Gastrocnemius medialis (tissue), 4 donors: ENCODE measurements at regions not wholly inside any gene's neighbourhood (a gene's known extent, or its start where the extent isn't known, plus 50 kb on each side); places are given as distances from the start of the nearest gene placed in this dataset.

ENCODE experiments used
- ATAC-seq, 2 donors: fragments of 150-250 bp; one replicate each; pipeline ENCODE4 v1.9.1; 2016
- DNase-seq, 2 donors: peaks; one replicate each; pipeline ENCODE4 v3.0.0-alpha.2; 2019
- H3K27ac ChIP-seq, 4 donors: fragments of 200-600 bp; sonication (generic); 1 replicate in 1 of 4; 2 replicates in 3 of 4; pipeline ENCODE4 v1.5.1; 2016 to 2018; ENCODE audit warnings: mild to moderate bottlenecking in 2 of 4, moderate library complexity in 1 of 4
- H3K27me3 ChIP-seq, 3 donors: fragments of 200-600 bp; sonication (generic) in 2 of 3; 1 replicate in 1 of 3; 2 replicates in 2 of 3; pipeline versions ENCODE4 v1.5.1 to v1.6.0; 2016 to 2019; ENCODE audit warnings: mild to moderate bottlenecking in 1 of 3, moderate library complexity in 1 of 3
- H3K36me3 ChIP-seq, 2 donors: fragments of 200-600 bp; sonication (generic) in 1 of 2; one replicate each; pipeline ENCODE4 v1.5.1; 2017 to 2018
- H3K4me1 ChIP-seq, 2 donors: fragments of 200-600 bp; sonication (generic) in 1 of 2; one replicate each; pipeline ENCODE4 v1.5.1; 2016 to 2017; ENCODE audit warnings: mild to moderate bottlenecking in 2 of 2
- H3K4me3 ChIP-seq, 4 donors: fragments of 200-600 bp; sonication (generic) in 3 of 4; 1 replicate in 1 of 4; 2 replicates in 3 of 4; pipeline ENCODE4 v1.5.1; 2016 to 2019; ENCODE audit warnings: mild to moderate bottlenecking in 2 of 4
- H3K9me3 ChIP-seq, 3 donors: fragments of 200-600 bp; sonication (generic) in 2 of 3; 1 replicate in 1 of 3; 2 replicates in 2 of 3; pipeline ENCODE4 v1.5.1; 2016 to 2019
- CTCF ChIP-seq, 5 experiments: fragments of 450-650 bp in 3 of 5; fragments of 200-600 bp in 2 of 5; sonication (generic) in 2 of 5; IDR thresholded peaks in 4 of 5; conservative IDR thresholded peaks in 1 of 5; 1 replicate in 4 of 5; 2 replicates in 1 of 5; pipeline ENCODE4 v1.5.1; 2016 to 2019; ENCODE audit warnings: antibody characterized with exemption in 5 of 5, mild to moderate bottlenecking in 3 of 5, moderate library complexity in 3 of 5
- POLR2A ChIP-seq, 2 donors: fragments of 450-650 bp; IDR thresholded peaks; one replicate each; pipeline ENCODE4 v1.6.1; 2017; ENCODE audit warnings: antibody characterized with exemption in 2 of 2, mild to moderate bottlenecking in 2 of 2, moderate library complexity in 2 of 2
- in situ Hi-C, 4 donors: fragments of 200-750 bp; cut with MboI; loops; one replicate each; pipeline versions ENCODE4 v1.15.0 to v1.8.0; 2017; ENCODE audit warnings: low sequenced_read_pairs in 4 of 4
- intact Hi-C: fragments of 100-400 bp; cut with DNase I; formaldehyde crosslinking; loops from one replicate; pipeline ENCODE4 v1.15.1; 2023; ENCODE audit warnings: low total_unique reads

GRCh38 chr3:152155246-152156020 is 113.3 kb upstream of the MBNL1 start:
- no peaks in the 10 kb centered on the region for H3K36me3 ChIP-seq
- no peak for ATAC-seq
- no peaks in the 10 kb centered on the region for H3K9me3 ChIP-seq
- H3K4me1 ChIP-seq = peaks cover 7% of the 10 kb centered on the region in 2 donors
- TF ChIP-seq POLR2A (IDR thresholded peaks at IDR 0.05) = no peak
- no peak for TF ChIP-seq CTCF (IDR thresholded peaks at IDR 0.05 in 4 of 5, conservative IDR thresholded peaks at IDR 0.05 in 1 of 5)
- no peak overlapping the region for H3K4me3 ChIP-seq
- no peak overlapping the region for H3K27ac ChIP-seq
- in situ Hi-C loops (no loop called here), intact Hi-C loops (no loop called here)
- DNase-seq = no peak
- H3K27me3 ChIP-seq = no peaks in the 10 kb centered on the region

GRCh38 chr3:152156880-152157279 is 111.8 kb upstream of the MBNL1 start:
- DNase-seq = no peak
- intact Hi-C loops = no loop called here
- ATAC-seq = no peak
- no peak overlapping the region for H3K4me3 ChIP-seq
- in situ Hi-C loops = no loop called here
- TF ChIP-seq POLR2A (IDR thresholded peaks at IDR 0.05) = no peak
- TF ChIP-seq CTCF (IDR thresholded peaks at IDR 0.05 in 4 of 5, conservative IDR thresholded peaks at IDR 0.05 in 1 of 5) = no peak
- no peaks in the 10 kb centered on the region for H3K27me3 ChIP-seq
- H3K27ac ChIP-seq = no peak overlapping the region
- H3K9me3 ChIP-seq = no peaks in the 10 kb centered on the region
- H3K4me1 ChIP-seq = peaks cover 7% of the 10 kb centered on the region in 2 donors
- no peaks in the 10 kb centered on the region for H3K36me3 ChIP-seq

GRCh38 chr3:152157337-152157736 is 111.4 kb upstream of the MBNL1 start:
- H3K36me3 ChIP-seq = no peaks in the 10 kb centered on the region
- in situ Hi-C loops (no loop called here), intact Hi-C loops (no loop called here)
- H3K9me3 ChIP-seq = no peaks in the 10 kb centered on the region
- no peak for ATAC-seq
- H3K27ac ChIP-seq = no peak overlapping the region
- H3K27me3 ChIP-seq = no peaks in the 10 kb centered on the region
- no peak overlapping the region for H3K4me3 ChIP-seq
- DNase-seq = no peak
- no peak for TF ChIP-seq CTCF (IDR thresholded peaks at IDR 0.05 in 4 of 5, conservative IDR thresholded peaks at IDR 0.05 in 1 of 5)
- no peak for TF ChIP-seq POLR2A (IDR thresholded peaks at IDR 0.05)
- peaks cover 7% of the 10 kb centered on the region in 2 donors for H3K4me1 ChIP-seq

GRCh38 chr3:152159328-152159727 is 109.4 kb upstream of the MBNL1 start:
- intact Hi-C loops = no loop called here
- ATAC-seq = no peak
- Histone ChIP-seq H3K4me1 (peaks cover 7% of the 10 kb centered on the region in 2 donors), H3K27ac (no peak overlapping the region), H3K9me3 (no peaks in the 10 kb centered on the region), H3K36me3 (no peaks in the 10 kb centered on the region), H3K4me3 (no peak overlapping the region), H3K27me3 (no peaks in the 10 kb centered on the region)
- no peak for TF ChIP-seq POLR2A (IDR thresholded peaks at IDR 0.05)
- in situ Hi-C loops = no loop called here
- DNase-seq = no peak

GRCh38 chr3:152160350-152161011 is 108.2 kb upstream of the MBNL1 start:
- in situ Hi-C loops = no loop called here
- H3K4me3 ChIP-seq = no peak overlapping the region
- H3K9me3 ChIP-seq = no peaks in the 10 kb centered on the region
- ATAC-seq = no peak
- H3K36me3 ChIP-seq = no peaks in the 10 kb centered on the region
- DNase-seq = no peak
- no peak overlapping the region for H3K27ac ChIP-seq
- no peak for TF ChIP-seq CTCF (IDR thresholded peaks at IDR 0.05 in 4 of 5, conservative IDR thresholded peaks at IDR 0.05 in 1 of 5)
- no peak for TF ChIP-seq POLR2A (IDR thresholded peaks at IDR 0.05)
- peaks cover 7% of the 10 kb centered on the region in 2 donors for H3K4me1 ChIP-seq
- intact Hi-C loops = no loop called here
- no peaks in the 10 kb centered on the region for H3K27me3 ChIP-seq
